NCI-H510A treated with DMSO at 0.1 percent for 48 hours (cell line): ENCODE measurements at regions not wholly inside any gene's neighbourhood (a gene's known extent, or its start where the extent isn't known, plus 50 kb on each side); places are given as distances from the start of the nearest gene placed in this dataset.

Experiments used
- DNase-seq: peaks from one replicate; lab custom pipeline; 2025; lab: John Stamatoyannopoulos, UW

DNA sequence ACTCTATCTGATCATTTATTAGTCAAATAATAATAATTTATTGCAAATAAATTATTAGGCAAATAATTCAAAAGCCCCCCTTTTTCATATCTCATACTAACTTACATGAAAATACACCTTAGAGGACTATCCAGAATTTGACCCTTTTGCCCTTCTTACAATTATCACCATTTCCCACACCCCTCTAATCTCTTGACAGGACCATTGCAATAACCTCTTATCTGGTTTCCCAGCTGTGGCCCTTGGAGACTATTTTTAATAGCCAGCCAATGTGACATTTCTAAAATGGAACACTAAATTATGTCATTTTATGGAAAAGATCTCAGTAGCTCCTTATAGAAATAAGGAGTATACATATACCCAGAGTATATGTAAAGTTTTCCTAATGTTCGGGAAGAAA is 588.4 kb upstream of the COX7C start:
- no peak for DNase-seq

DNA sequence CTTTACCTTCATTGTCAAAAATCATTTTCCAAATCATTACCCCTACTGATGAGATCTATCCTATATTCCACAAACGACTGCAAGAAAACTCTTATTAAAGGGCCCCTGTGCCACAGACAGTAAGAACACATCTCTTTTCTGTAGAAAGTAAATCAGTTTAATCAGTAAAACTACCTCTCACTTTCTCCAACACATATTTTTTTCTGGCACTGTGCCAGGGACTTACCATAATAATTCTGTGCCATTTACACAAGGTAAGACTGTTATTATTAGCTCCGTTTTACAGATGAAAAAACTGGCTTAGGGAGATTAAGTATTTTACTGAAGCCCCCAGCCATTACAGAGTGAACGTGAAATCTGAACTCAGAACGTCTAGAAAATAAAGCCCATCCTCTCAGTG is 587.0 kb upstream of the COX7C start:
- DNase-seq: no peak

DNA sequence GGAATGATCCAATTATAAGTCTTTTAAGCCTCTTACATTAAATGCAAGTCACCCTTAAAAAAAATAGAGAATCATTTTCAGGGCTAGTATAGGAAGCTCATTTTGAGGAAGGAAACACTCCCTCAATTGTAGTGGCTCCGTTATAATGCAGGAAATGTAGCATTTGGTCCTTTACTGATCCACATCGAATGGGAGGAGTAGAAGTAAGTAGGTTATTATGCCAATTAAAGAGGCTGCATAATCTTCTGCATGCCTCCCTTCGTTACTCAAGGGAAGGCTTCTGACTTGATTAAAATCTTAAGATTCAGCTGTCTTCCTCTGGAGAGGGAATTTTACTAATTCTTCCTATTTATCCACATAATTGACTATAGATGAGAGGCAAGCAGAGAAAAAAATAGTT is 579.2 kb upstream of the COX7C start:
- DNase-seq: no peak

GRCh38 chr5:86039351-86039750 is 578.4 kb upstream of the COX7C start:
- no peak for DNase-seq

DNA sequence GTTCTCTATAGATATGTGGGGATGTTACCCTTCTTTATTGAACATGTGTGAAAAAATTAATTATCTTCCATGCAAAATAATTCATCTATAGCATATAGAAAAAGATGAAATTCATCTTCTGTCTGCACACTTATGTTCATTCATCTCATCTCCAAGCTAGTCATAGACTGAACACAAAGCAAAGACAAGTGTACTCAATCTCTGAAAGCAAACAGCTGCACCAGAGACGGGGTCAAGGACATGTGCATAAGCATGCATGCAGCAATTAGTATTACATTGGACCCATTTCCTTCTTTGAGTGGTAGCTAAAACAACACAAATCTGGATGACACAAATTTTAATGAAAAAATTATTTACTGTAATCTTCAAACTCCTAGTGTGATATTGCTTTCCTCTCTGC is 547.0 kb upstream of the COX7C start:
- DNase-seq: peak; percentile 3

DNA sequence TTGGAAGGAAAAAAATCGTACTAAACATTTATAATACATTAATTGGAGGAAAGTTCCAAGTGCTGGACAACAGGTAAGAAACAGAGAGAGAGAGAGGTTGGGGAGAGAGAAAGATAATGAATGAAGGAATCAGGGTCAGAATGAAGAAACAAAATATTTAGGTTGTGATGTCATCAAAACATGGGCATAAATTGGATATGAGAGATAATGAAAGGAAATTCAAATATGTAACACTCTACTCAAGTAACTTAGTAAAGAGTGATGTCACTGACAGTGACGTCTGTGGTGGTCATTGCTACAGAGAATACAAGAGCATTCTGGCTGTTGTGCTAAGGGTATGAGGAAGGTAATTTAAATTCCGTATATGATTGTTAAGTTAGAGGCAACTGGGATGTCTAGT is 543.4 kb upstream of the COX7C start:
- DNase-seq: no peak

- DNase-seq: no peak
Observed at GRCh38 chr5:86075139-86075538, 542.6 kb upstream of the COX7C start.

DNA sequence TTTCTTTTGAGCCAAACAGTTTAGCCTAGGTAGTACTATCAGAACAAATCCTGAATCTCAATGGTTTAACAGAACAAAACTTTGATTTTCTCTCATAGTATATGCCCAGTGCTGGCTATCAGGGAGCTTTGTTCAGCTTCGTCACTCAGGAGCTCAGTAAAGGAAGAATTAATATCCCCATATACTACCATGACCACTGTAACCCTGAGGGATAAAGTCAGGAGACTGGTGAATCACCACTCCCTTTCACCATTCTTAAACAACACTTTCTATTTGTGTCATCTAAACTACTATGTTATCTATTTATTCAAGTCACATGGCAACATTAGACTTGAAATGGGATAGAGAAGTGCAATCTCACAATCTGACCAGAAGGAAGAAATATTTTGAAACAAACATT is 522.6 kb upstream of the COX7C start:
- DNase-seq: no peak

DNA sequence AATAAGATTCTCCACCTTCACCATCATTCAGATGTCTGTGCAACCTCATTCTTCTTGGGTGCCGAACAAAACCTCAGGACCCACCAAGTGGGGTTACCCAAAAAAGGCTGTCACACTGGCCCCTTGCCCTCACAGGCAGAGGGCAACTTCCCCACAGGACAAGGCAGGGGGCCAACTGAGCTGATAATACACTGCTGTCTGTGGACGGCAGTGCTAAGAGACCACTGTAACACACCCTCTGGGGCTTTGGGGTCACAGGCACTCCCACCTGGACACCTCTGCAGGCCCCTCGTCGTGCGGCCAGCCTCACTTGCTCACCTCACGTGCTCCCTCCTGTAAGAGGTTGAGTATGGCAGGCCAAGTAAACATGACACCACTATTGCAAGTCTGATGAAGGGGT is 515.8 kb upstream of the COX7C start:
- DNase-seq: no peak

GRCh38 chr5:86108825-86109224 is 508.9 kb upstream of the COX7C start:
- no peak for DNase-seq

DNA sequence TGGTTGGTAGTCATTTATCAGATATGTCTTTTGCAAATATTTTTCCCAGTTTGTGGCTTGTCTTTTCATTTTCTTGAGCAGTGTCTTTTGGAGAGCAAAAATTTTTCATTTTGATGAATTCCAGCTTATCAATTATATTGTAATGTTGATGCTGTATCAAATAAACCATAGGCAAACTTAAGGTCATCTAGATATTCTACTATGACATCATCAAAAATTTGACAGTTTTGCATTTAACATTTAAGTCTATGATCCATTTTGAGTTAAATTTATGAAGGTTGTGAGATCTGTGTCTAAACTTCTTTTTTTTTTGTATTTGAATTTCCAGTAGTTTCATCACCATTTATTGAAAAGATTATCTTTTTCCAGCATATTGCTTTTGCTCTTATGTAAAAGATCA is 505.5 kb upstream of the COX7C start:
- no peak for DNase-seq

DNA sequence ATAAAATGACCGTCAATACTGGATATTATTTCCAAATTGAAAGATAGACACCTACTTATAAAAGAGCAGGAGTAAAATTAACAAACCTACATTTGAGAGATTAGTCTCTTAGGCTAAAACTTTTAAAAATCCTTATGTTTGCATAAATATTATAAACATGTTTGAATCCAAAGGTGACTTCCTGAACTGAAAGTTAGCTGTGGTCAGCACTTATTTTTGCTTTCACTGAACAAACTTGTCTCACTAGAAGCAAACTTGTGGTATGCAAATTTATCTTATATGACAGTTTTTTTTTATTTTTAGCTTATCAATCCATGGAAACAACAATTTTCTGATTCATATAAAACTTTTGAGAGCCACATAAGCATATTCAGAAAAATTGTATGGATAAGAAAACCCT is 502.6 kb upstream of the COX7C start:
- no peak for DNase-seq

DNA sequence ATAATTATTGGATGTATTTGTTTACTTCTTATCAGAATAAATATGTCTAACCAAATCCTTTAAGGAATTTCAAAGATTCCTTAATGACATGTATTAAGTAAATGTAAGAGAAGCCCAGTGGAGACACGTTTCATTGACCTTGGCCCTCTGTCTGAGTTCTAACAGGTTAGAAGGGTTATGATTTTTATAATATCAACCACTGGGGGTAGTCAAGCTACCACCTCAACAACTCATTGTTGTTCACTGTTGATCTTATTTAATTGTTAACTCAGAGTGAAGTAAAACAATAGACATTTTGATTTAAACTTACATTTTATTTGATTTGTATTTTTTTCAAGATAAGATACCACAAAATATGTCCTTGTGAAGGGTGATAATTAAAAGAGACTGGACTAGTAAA is 499.2 kb upstream of the COX7C start:
- no peak for DNase-seq

- no peak for DNase-seq
Observed at GRCh38 chr5:86124333-86124732, 493.4 kb upstream of the COX7C start.

DNA sequence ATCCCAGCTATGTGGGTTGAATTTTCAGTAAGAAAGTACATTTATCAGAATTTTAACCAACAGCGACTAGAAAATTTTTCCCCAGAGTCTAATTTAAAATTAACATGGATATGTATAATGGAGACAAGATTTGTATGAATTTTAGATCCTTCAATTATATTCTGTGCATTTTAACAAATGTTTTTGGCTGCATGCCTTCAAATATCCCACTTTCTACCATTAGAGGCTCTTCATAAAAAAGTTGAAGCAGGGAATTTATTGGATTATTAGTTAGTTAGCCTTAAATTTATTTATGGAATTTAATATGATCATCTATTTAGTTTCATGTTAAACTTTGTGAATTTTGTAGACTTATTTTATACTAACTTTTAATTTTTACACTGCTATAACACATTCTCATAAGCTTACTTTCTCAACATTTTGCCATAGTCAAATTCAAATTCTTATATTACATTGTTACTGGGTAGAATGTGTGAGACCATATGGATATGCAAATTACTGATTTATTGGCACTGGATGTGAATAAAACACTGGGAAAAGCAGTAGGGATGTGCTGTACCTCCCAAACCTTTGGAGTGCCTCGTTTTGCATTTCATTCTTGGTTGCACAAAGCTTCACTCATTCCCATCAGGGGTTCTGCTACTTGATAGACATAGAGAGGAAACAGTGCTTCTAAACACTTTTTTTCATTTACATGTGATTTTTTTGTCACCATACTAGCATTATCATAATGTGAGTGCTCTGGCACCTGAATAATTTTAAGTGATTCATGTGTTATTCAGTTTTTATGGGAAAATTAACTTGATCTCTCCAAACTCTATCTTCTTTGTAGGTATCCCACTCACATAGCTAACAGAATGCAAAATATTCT is 491.8 kb upstream of the COX7C start:
- no peak for DNase-seq

DNA sequence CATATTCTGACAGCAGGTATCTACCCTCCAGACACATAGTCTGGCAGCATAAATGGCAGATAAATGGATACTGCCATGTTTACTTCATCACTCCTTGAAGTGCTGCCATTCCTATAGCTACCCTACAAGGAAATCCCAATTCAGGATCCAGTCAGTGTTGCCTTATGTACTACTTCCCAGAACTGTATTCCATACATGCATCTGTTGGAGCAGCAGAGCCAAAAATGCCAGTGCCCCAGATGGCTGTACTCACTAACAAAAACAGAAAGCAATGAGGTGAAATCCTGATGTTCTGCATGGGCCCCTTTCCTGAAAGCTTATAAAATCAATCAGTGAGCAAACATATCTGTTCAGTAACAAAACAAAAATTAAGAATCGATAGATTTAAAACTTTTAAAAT is 490.0 kb upstream of the COX7C start:
- no peak for DNase-seq

DNA sequence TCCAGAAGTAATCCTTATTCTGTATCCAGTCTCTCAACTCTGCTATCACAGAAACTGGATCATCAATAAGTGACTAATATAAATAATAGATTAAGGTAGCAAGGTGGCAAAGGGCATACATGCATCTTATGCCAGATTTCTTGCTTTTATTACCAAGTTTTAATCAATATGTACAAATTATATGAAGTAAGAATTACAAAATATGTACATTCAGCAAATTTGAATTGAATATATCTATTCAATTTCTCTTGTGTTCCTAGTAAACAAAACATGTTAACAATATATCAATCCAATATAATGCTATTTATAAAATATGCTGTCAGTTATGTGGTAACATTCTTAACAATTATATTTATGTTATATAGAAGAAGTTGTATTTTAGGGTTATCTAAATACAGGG is 488.7 kb upstream of the COX7C start:
- no peak for DNase-seq

DNA sequence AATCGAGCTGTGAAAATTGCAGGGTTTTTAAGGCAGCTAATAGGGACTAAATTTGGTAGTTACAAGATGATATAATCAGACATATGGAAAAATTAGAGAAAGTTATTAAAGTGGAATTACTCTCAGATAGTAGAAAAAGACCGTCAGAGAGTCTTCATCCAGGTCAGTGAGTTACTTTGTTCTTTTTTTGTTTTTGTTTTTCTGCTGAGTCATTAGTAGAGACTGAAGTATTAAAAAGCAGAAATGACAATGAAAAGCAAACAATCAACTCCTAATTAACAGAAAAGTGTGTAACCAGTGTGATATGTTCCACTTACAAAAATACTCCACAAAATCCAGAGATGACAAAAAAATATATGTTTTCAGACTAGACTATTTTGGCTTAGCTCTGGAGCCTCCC is 480.4 kb upstream of the COX7C start:
- no peak for DNase-seq

DNA sequence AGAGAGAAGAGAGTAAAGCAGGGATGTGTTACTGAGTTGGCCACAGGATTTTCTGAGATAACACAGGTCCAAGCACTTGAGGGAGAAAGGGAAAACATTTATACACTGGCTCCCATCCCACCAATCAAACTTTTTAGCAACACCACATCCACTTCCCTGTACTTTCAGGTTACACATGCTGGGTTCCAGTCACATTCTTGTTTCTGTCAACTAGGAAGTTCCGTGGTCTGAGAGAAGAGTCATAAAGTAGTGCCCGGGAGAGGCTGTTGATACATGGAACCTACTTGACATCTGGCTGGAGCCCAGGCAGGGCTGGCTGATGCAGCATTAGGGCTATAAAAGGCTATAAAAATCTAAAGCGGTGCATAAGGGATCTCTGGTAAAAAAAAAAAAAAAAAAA is 473.9 kb upstream of the COX7C start:
- DNase-seq: peak; percentile 8

GRCh38 chr5:86152988-86153560 is 464.7 kb upstream of the COX7C start:
- DNase-seq: no peak

DNA sequence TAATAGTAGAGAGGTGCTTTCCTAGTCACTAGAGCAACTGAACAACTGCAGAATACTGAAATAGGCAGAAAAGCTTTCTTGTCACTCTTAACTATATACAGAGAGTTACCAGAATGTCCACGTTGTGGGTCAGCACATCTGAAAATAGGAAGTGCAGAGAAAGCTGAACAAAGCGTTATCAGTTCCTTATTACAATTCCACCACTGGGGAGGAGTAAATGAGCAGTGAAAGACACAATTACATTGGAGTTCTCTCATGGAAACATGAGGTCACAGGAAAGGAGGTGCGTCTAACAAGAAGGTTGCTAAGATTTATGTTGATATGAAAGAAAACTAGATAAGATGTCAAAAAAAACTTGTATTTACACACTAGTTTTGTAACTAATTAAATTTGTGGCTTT is 461.9 kb upstream of the COX7C start:
- no peak for DNase-seq

DNA sequence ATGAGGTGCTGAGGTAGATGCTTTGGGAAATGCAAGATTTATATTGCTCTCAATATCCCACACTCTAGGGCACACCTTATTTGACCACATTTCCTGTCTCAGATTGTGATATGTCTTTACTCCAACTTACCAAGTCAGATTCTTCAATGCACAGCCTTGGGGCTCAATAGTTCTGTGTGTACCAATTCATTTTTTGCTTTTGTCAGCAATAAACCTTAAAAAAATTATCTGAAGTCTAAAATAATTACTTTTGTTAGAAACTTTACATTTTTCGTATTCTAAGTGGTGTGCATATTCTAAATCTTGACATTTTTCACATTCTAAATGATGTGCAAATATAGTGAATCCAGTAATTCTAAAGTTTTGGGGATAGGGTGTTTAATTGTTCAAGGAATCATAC is 447.5 kb upstream of the COX7C start:
- no peak for DNase-seq

DNA sequence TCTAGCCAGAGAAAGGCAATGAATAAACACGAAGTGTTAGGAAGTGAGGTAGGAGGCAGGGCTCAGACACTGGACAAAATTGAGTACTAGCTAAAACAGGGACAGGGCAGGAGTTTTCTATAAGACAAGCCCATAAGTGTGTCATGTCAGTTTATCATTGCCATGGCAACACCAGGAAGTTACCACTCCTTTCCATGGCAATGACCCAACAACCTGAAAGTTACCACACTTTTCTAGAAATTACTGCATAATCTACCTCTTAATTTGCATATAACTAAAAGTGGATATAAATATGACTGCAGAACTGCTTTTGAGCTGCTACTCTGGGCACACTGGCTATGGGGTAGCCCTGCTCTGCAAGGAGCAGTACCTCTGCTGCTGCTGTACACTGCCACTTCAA is 442.5 kb upstream of the COX7C start:
- DNase-seq: no peak

- no peak for DNase-seq
Observed at GRCh38 chr5:86199287-86199686, 418.5 kb upstream of the COX7C start.
